Erythroblast (primary cell): ENCODE measurements at regions not wholly inside any gene's neighbourhood (a gene's known extent, or its start where the extent isn't known, plus 50 kb on each side); places are given as distances from the start of the nearest gene placed in this dataset.

ENCODE experiments used
- GATA1 ChIP-seq: IDR thresholded peaks from 2 replicates; pipeline ENCODE4 v1.6.1; 2011; ENCODE audit warnings: low read depth, mild to moderate bottlenecking, control low read depth, low read length, moderate library complexity
- POLR2A ChIP-seq: IDR thresholded peaks from 2 replicates; pipeline ENCODE4 v1.6.1; 2011; ENCODE audit warnings: mild to moderate bottlenecking, low read length

GRCh38 chr18:42404151-42404550 is 449.1 kb downstream of the PIK3C3 start:
- TF ChIP-seq POLR2A (no peak), GATA1 (no peak)
